SU-DHL-6 (cell line): ENCODE measurements at regions not wholly inside any gene's neighbourhood (a gene's known extent, or its start where the extent isn't known, plus 50 kb on each side); places are given as distances from the start of the nearest gene placed in this dataset.

Experiments
- H2AFZ ChIP-seq: fragments of 200-600 bp; sonication (generic); 2 replicates; pipeline ENCODE4 v1.6.1; 2014; ENCODE audit warnings: low read depth, mild to moderate bottlenecking, moderate library complexity, mixed read lengths, antibody characterized with exemption, low read length; ENCODE audit not compliant: severe bottlenecking
- H3F3A ChIP-seq: fragments of 200-600 bp; shearing (Covaris generic); 2 replicates; pipeline ENCODE4 v1.6.0; 2016; ENCODE audit warnings: antibody characterized with exemption, mild to moderate bottlenecking; ENCODE audit not compliant: insufficient read depth
- H3K27ac ChIP-seq: fragments of 200-600 bp; sonication (generic); 2 replicates; pipeline ENCODE4 v1.5.1; 2016; ENCODE audit warnings: low read depth, mild to moderate bottlenecking, low read length, moderate library complexity, mixed read lengths
- H3K27me3 ChIP-seq: fragments of 200-600 bp; sonication (generic), shearing (Covaris generic); 2 replicates; pipeline ENCODE4 v1.6.0; 2014; ENCODE audit warnings: mild to moderate bottlenecking, low read length
- H3K36me3 ChIP-seq: fragments of 200-600 bp; sonication (generic); 2 replicates; pipeline ENCODE4 v1.6.1; 2014; ENCODE audit warnings: mild to moderate bottlenecking, low read length, mixed read lengths
- H3K4me2 ChIP-seq: fragments of 300-600, 200-600 bp; shearing (Covaris generic), sonication (generic); 2 replicates; pipeline ENCODE4 v1.6.0; 2014; ENCODE audit warnings: low read length, low read depth, mild to moderate bottlenecking; ENCODE audit not compliant: poor library complexity, severe bottlenecking
- H3K4me3 ChIP-seq: fragments of 200-600 bp; sonication (generic); 2 replicates; pipeline ENCODE4 v1.5.1; 2014; ENCODE audit warnings: antibody characterized with exemption, low read length, mild to moderate bottlenecking, mixed read lengths; ENCODE audit not compliant: insufficient read depth, poor library complexity, severe bottlenecking
- H3K79me2 ChIP-seq: fragments of 200-600 bp; sonication (generic); 2 replicates; pipeline ENCODE4 v1.6.1; 2014; ENCODE audit warnings: mild to moderate bottlenecking, low read length, moderate library complexity; ENCODE audit not compliant: insufficient read depth
- H3K9ac ChIP-seq: fragments of 200-600 bp; sonication (generic); 2 replicates; pipeline ENCODE4 v1.7.0; 2014; ENCODE audit warnings: mild to moderate bottlenecking, low read length
- H3K9me2 ChIP-seq: fragments of 200-600 bp; sonication (generic); replicated peaks from 2 replicates; pipeline ENCODE4 v1.6.1; 2014; ENCODE audit warnings: low read length; ENCODE audit not compliant: insufficient read depth
- H3K9me3 ChIP-seq: fragments of 200-600 bp; sonication (generic); 2 replicates; pipeline ENCODE4 v1.6.1; 2014; ENCODE audit warnings: low read length, mixed read lengths; ENCODE audit not compliant: insufficient read depth
- H4K20me1 ChIP-seq: fragments of 200-600 bp; sonication (generic); 2 replicates; pipeline ENCODE4 v1.6.1; 2014; ENCODE audit warnings: low read depth, mild to moderate bottlenecking, antibody characterized with exemption, low read length, moderate library complexity, mixed read lengths
- CTCF ChIP-seq: fragments of 200-600 bp; sonication (generic); IDR thresholded peaks from one replicate; pipeline ENCODE4 v1.5.1; 2017; ENCODE audit warnings: antibody characterized with exemption, mild to moderate bottlenecking, low read length, moderate library complexity; ENCODE audit not compliant: insufficient read depth, poor library complexity, severe bottlenecking
- EZH2phosphoT487 ChIP-seq: fragments of 200-600 bp; sonication (generic), shearing (Covaris generic); conservative IDR thresholded peaks from 2 replicates; pipeline ENCODE4 v1.6.1; 2018; ENCODE audit warnings: mild to moderate bottlenecking, antibody characterized with exemption, low read length, moderate library complexity, mixed read lengths

GRCh38 chr3:113156816-113157333, 54.5 kb upstream of the BOC start:
- no peak for TF ChIP-seq EZH2phosphoT487
- no peak for TF ChIP-seq CTCF

GRCh38 chr3:113157408-113158030, 53.8 kb upstream of the BOC start:
- Histone ChIP-seq H3K79me2 (no peaks in the 10 kb centered on the region), H3K9ac (no peak overlapping the region), H2AFZ (no peak overlapping the region), H3K27me3 (no peaks in the 10 kb centered on the region), H3K4me3 (no peak overlapping the region), H3K4me2 (no peak overlapping the region), H4K20me1 (no peaks in the 10 kb centered on the region), H3K27ac (no peak overlapping the region), H3K9me2 (no peaks in the 10 kb centered on the region), H3K36me3 (no peaks in the 10 kb centered on the region), H3F3A (no peaks in the 10 kb centered on the region), H3K9me3 (no peaks in the 10 kb centered on the region)
- no peak for TF ChIP-seq CTCF
- no peak for TF ChIP-seq EZH2phosphoT487

More at GRCh38 chr3:113156816-113157333, 54.5 kb upstream of the BOC start:
- Histone ChIP-seq H3K9me2 (no peaks in the 10 kb centered on the region), H3F3A (no peaks in the 10 kb centered on the region), H3K4me3 (no peak overlapping the region), H3K27ac (no peak overlapping the region), H3K9me3 (no peaks in the 10 kb centered on the region), H3K36me3 (no peaks in the 10 kb centered on the region), H2AFZ (no peak overlapping the region), H3K9ac (no peak overlapping the region), H3K27me3 (no peaks in the 10 kb centered on the region), H3K4me2 (no peak overlapping the region), H4K20me1 (no peaks in the 10 kb centered on the region), H3K79me2 (no peaks in the 10 kb centered on the region)

GRCh38 chr3:113158171-113158570, 53.2 kb upstream of the BOC start:
- TF ChIP-seq CTCF (no peak), EZH2phosphoT487 (no peak)
- H4K20me1 ChIP-seq: no peaks in the 10 kb centered on the region
- no peaks in the 10 kb centered on the region for H3K79me2 ChIP-seq
- H3K4me2 ChIP-seq: no peak overlapping the region
- no peak overlapping the region for H2AFZ ChIP-seq
- H3K27ac ChIP-seq: no peak overlapping the region
- no peaks in the 10 kb centered on the region for H3F3A ChIP-seq
- H3K9ac ChIP-seq: no peak overlapping the region
- H3K4me3 ChIP-seq: no peak overlapping the region
- no peaks in the 10 kb centered on the region for H3K9me2 ChIP-seq
- no peaks in the 10 kb centered on the region for H3K27me3 ChIP-seq
- no peaks in the 10 kb centered on the region for H3K9me3 ChIP-seq
- H3K36me3 ChIP-seq: no peaks in the 10 kb centered on the region
